ENCODE measurements at regions not wholly inside any gene's neighbourhood (a gene's known extent, or its start where the extent isn't known, plus 50 kb on each side); places are given as distances from the start of the nearest gene placed in this dataset.

DNA sequence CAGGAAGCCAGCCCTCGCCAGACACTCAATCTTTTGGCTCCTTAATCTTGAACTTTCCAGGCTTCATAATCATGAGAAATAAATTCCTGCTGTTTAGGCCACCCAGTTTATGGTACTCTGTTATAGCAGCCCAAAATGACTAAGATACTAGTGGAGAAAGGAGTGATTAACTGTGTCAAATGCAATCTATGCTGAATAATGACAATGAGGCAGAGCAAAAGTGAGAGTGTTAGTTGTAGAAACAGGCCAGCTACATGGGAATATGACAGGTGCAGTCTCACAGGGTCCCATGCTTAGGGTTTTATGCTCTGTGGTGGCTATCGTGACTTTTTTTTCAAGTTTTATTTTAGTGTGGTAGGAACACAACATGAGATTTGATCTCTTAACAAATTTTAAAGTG is 888.8 kb downstream of the TTLL7 start:
- DNase-seq (ENCODE audit: missing footprints) (no peak), ATAC-seq (no peak)
- intact Hi-C loops (cut with DNase I): no loop called here

- no peak for DNase-seq (ENCODE audit: missing footprints)
- no peak for ATAC-seq
- intact Hi-C loops (cut with DNase I): no loop called here
Measured at GRCh38 chr1:83109692-83110091, 889.2 kb downstream of the TTLL7 start.

GRCh38 chr1:83104558-83104957 is 894.4 kb downstream of the TTLL7 start:
- ATAC-seq (no peak), DNase-seq (ENCODE audit: missing footprints) (no peak)
- intact Hi-C loops (cut with DNase I): no loop called here

- no peak for ATAC-seq
- no peak for DNase-seq (ENCODE audit: missing footprints)
- intact Hi-C loops (cut with DNase I): no loop called here
Measured at GRCh38 chr1:83103341-83103740, 895.6 kb downstream of the TTLL7 start.

DNA sequence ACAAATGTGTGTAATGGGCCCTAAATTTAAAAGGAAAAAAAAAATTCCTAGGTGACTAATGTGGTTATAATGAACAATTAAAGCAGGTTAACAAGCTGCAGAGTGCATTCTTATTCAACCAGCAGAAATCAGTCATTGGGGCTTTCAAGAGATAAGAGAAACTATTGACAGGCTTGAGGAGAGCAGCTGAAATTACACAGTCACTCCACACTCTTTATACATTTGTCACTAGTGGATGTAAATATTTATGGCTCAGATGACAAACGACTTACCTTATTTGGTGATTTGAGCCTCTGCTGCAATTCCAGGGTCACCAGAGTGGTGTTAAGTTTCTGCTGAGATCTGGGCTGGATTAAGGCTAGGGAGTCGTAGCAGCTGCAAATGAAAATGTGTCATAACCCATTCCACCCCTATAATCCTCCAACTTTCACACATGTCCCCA is 896.3 kb downstream of the TTLL7 start:
- no peak for ATAC-seq
- intact Hi-C loops (cut with DNase I): no loop called here
- DNase-seq (ENCODE audit: missing footprints): no peak

DNA sequence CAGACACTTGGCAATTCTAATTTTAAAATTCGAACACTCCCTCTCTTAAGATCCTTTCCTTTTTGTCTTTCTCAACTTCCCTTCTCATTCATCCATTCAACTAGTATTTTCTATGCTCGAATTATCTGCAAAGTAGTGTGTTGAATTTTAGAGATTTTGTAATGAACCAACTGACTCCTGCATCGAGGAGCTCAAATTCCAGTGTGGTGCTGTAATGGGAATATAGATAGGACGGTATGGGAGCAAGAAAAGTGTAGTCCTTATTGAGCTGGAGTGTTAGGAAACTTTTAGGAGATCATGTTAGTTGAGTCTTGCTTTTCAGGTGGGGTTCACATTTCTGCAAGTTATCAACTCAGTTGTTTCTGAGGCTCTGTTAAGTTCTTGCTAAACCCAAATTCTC is 897.5 kb downstream of the TTLL7 start:
- no peak for DNase-seq (ENCODE audit: missing footprints)
- intact Hi-C loops (cut with DNase I): no loop called here
- no peak for ATAC-seq

DNA sequence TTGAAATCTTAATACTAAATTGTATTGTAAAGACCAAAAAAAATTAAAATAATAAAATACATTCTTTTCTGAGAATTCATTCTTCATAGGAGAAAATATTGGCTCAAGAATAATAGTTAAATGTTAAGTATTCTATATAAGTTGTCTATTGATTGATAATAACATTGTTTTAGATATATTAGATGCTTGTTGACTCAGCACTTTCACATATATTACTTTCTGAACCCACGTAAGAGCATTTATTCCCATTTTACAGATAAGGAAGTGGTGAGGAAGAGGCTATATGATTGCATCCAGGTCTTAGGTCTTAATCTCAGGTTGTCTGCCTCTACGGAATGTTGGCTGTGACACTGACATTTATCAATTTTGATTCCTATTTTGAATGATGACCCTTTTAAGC is 898.8 kb downstream of the TTLL7 start:
- DNase-seq (ENCODE audit: missing footprints): no peak
- ATAC-seq: no peak
- intact Hi-C loops (cut with DNase I): no loop called here

- no peak for ATAC-seq
- no peak for DNase-seq (ENCODE audit: missing footprints)
- intact Hi-C loops (cut with DNase I): no loop called here
Measured at GRCh38 chr1:83098791-83099190, 900.1 kb downstream of the TTLL7 start.

DNA sequence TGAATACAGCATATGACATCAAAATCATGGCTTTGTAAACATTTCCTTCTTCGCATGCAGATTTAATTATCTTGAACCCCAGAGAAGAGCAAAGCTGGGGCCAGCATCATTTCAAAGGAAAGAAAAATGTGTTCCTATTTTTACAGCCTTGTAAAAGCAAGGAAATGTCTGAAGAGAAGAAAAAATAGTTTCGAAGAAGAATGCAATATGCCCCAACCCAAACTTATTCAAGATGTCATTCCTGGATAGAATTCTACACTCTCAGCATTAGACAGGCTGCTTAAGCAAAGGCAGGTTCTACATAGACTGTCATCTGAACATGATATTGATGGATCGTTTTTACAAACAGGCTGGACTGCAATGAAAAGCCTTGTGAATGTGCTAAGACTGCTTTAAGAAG is 900.8 kb downstream of the TTLL7 start:
- ATAC-seq (no peak), DNase-seq (ENCODE audit: missing footprints) (no peak)
- intact Hi-C loops (cut with DNase I): no loop called here

DNA sequence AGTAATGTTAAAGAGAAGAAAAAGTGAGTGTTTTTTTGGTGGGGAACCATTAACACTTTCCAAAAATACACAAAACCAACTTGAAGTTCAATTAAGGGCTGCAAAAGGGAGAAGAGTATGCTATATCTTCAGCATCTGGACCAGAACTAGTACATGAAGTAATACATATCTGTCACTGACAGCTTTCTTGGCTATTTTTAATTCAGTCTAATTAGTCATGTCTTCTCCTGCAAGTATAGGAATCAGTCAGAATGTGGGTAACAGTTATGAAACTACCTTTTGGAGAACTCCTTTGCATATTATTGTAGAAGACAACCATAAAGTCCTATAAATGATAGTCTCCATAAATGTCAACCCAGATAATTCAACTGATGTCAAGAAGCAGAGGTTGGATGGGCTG is 901.2 kb downstream of the TTLL7 start:
- DNase-seq (ENCODE audit: missing footprints) (no peak), ATAC-seq (no peak)
- intact Hi-C loops (cut with DNase I): no loop called here

- ATAC-seq: no peak
- DNase-seq (ENCODE audit: missing footprints): no peak
- intact Hi-C loops (cut with DNase I): no loop called here
Measured at GRCh38 chr1:83095570-83095969, 903.4 kb downstream of the TTLL7 start.

DNA sequence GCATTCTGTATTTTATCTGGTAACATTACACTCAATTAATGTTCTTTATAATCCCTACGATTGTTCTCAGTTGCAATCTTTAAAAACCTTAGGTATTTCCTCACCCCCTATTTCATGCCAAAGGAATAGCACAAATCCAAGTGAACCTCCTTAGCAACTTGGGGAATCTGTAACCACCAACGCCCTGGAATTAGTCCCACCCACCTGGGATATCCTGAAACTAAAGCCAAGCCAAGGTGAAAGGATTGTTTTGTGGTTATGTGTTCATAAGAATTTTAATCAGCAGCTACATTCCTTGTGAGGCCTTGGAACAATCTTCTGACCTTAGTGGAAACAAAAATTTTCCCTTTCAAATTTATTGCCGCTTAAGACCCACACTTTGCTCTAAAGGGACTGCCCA is 908.7 kb downstream of the TTLL7 start:
- intact Hi-C loops (cut with DNase I): no loop called here
- no peak for DNase-seq (ENCODE audit: missing footprints)
- ATAC-seq: no peak

GRCh38 chr1:83087851-83088250 is 911.1 kb downstream of the TTLL7 start:
- ATAC-seq: no peak
- DNase-seq (ENCODE audit: missing footprints): no peak
- intact Hi-C loops (cut with DNase I): no loop called here

DNA sequence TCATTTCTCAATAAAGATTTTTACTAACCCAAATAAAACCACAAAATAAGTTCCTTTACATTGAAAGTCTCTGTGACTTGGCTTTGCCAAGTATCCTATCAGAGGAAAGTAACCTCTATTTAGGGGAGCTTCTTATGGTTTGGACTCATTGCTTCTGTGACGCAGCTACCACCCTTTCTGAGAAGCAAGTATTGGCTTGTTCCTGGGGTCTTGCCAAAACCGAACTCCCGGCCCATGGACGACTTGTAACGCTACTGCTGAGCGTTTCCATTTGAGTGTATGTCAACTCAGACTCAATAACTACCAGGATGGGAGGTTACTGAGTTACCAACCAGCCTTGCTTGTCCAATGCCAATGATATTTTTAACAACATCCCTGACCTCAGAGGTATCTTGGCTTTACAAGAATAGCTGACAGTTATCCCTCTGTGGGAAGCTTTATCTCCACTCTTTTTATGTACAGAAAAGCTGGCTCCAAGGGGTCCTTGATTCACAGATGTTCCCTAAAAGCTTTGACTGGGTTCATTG is 911.9 kb downstream of the TTLL7 start:
- intact Hi-C loops (cut with DNase I): no loop called here
- no peak for DNase-seq (ENCODE audit: missing footprints)
- no peak for ATAC-seq

DNA sequence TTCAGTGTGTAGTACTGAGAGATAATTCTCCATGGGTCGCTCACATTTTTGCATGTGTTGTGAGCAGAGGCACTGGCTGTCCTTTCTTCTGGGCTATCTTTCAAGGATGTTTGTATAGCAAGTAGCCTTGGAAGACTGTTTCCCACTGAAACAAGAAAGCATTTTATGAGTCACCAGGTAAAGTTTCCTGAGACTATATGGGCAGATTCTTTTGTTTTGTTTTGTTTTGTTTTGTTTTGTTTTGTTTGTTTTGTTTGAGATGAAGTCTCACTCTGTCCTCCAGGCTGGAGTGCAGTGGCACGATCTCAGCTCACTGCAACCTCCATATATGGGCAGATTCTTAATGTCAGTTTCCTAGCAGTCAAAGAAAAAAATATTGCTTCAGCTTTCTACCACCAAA is 912.6 kb downstream of the TTLL7 start:
- ATAC-seq: no peak
- intact Hi-C loops (cut with DNase I): no loop called here
- DNase-seq (ENCODE audit: missing footprints): no peak

- intact Hi-C loops (cut with DNase I): no loop called here
- DNase-seq (ENCODE audit: missing footprints) (no peak), ATAC-seq (no peak)
Measured at GRCh38 chr1:83083589-83084224, 915.2 kb downstream of the TTLL7 start.

DNA sequence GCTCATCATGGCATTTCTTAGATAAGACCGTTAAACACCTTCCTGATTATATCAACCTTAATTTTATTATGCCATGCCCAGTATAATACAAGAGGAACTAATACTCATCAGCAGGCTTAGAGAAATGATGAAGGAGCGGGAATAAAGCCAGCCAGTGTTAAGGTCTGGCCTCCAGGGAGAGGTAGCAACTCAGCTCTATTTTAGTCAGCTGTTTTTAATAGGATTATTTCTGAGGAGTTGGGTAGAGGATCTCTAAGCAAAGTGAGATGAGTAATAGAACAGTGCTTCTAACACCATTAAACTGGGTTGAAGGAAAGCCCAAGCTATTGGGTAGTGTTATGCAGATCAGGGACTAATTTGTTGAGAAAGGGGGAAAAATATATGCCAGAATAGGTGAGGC is 921.5 kb downstream of the TTLL7 start:
- no peak for ATAC-seq

DNA sequence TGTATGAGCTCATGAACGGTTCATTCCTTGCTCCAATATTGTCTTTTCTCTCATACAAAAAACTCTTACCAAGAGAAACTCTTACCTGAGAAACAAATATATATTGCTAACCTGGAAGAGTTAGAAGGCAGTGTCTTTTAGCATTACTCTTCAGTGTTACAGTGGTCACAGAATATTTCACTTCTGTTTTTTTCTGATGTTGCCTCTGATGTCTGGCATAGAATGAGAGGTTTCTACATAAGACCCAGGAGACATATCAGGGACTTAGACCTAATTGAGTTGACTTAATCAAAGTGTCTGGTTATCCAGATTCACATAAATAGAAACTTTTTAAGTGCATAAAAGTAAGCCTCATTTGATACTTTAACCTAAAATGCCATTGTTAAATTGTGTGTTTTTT is 923.8 kb downstream of the TTLL7 start:
- ATAC-seq: no peak
- intact Hi-C loops (cut with DNase I): no loop called here

More for the DNA sequence above, 921.5 kb downstream of the TTLL7 start:
- DNase-seq (ENCODE audit: missing footprints): no peak
- intact Hi-C loops (cut with DNase I): no loop called here

GRCh38 chr1:83067954-83068353 is 931.0 kb downstream of the TTLL7 start:
- intact Hi-C loops (cut with DNase I): no loop called here
- no peak for DNase-seq (ENCODE audit: missing footprints)
- ATAC-seq: no peak

More for the DNA sequence above, 923.8 kb downstream of the TTLL7 start:
- no peak for DNase-seq (ENCODE audit: missing footprints)

DNA sequence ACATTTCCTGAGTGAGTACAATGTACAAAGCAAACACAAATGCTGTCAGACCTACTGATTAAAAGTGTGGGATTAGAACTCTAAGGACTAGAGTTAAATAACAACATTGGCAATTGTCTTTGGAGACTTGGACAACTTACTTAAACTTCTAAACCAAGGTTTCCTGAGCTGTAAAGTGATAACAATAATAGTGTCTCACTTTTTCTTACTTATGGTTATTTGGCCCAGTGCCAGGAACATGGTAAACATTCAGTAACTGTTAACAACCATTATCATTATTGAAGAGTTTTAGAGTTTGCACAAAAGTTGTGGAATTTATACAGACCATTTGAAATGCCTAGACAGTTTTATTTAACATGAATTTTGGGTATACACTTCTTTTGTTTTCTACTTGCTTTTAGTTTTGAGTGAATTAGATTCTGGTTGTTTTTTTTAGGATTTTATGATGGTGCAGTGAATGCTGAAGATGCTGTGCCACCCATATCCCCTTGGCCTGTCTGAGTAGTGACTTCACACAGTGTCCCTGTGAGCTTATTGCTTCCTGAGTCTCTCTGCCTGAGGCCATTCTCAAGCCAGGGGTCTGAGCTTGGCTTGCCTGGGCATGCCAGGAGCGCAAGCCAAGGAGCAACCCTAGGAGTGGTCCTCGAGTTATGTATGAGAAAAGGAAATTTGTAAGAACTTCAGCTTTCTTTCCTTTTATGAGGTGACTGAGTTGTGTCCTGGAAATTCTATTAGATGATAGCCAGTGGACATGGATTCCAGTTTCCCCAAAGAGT is 932.8 kb downstream of the TTLL7 start:
- intact Hi-C loops (cut with DNase I): no loop called here
- ATAC-seq (no peak), DNase-seq (ENCODE audit: missing footprints) (no peak)

All from Right ventricle myocardium inferior (tissue), 1 donor.